ENCODE measurements at regions not wholly inside any gene's neighbourhood (a gene's known extent, or its start where the extent isn't known, plus 50 kb on each side); places are given as distances from the start of the nearest gene placed in this dataset.
"Not testable (repeated sequence)": the region's sequence is repeated elsewhere in the genome, so short reads cannot be mapped to it uniquely, and the experiment has no call there.

DNA sequence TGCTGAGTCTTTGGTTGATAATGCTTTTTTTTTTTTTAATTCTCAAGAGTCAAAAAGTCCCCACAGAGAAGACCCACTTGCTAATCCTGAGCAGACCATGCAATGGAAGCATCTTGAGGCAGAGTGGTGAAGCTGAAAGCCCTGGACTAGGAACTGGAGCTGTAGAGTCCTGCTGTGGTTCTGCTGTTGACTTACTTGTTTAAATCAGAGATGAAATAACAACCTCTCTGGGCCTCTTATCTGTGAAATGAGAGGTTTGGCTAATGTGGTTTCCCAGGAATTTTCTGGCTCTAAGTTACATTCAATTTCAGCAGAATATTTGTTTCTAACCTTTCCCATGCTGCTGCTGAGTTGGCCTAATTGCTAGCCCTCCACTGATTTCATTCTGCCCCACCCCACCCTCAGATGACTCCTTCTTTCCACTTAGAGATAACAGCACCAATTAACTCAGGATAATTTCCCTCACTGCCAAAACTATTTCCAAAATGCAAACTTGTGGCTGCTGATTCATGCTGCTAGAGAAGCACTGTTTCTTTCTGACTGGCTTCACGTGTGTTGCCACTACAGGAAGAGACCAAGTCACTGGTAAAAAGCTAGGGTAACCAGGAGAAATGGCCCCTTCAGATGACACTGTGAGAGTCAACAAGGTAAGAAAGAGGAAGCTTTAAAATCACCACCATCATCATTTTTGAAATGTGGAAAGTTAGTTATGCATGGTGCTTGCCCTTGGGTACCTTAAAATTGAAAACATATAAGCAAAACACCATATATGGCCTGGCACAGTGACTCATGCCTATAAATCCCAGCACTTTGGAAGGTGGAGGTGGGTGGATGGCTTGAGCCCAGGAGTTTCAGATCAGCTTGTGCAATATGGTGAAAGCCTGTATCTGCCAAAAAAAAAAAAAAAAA is 326.4 kb downstream of the DCHS2 start:
- DNase-seq, result no peak

DNA sequence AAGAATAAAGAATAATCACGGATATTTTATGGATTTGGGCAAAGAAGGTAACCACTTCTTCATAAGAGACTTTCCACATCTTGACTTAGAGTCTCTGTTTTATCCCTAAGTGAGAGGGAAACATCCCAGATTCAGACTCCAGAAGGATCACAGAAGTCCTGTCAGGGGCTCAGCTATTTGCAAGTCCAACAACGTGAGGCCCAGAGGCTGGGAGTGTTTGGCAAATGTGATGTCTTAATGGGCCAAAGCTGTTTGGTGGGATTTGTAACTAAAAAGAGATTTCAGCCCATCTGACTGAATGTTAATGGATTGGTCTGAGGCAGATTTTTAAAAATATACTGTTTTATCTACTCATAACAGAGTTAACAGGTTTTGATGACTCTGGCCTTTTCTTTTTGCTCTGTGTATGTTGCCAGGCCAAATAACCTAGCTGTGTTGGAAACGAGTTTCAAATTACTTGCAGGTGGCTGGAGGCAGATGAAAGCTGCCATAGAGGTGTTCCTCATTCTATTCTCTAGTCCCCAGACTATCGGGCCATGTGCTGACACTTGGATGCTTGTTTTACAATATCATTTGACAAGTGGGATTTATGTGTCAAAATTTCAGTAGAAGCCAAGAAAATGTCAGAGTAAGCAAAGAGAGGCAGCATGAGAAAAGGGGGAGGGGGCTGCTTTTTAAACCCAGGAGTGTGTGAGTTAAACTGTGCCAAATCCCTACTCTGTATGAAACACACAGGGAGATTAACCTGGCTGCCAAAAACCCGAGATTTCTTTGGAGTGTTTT is 330.9 kb downstream of the DCHS2 start:
- no peak for DNase-seq

DNA sequence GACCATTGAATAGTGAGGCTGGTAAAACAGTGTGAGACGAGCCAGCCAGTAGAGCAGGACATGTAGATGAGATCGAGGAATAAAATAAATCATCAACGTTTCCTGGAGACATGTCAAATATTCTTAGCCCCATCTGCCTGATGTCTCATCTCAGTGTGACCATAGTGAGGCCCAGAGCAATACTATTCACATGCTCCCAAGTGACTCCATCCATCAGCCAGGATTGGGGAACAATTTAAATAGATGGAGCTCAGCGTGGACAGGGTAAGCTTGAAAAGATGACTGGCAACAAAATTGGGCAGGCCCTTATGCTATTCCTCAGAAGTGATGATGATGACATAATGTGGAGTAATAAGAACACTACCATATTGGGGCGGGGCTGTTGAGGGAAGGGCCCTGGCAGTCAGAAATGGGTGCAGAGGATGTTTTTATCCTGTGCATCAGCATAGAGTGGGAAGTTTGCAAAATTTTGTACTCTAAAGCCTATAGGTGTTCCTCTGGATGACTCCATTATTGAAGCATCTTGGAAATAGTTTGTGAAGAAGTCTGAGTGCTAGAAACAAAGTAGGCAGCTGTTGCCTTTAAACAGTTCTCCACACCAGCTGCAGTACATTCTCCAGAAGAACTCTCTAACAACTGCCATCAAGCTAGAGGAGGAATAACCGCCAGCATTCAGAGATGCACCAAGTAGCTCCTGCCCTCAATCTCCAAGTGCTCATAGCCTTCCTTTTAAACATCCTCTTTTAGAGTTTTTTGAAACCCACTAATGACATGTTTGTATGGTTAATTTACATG is 333.0 kb downstream of the DCHS2 start:
- DNase-seq, result no peak

DNA sequence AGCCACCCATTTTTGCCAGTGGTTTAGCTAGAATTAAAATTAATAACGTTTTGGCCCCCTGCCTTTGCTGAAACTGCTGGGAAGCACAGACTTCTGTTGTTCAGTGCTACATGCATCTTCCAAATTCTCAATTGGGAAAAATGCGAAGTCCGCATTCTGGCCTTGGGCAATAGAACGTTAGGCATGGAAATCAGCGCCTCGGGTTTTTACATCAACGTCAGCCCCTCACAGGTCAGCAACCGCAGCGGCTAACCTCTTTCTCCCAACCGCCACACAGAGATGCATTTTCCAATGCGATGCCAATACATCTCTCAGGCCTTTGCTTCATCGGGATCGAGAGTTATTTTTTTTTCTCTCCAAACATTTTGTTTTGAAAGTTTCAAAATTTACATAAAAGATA is 339.1 kb downstream of the DCHS2 start:
- no peak for DNase-seq

DNA sequence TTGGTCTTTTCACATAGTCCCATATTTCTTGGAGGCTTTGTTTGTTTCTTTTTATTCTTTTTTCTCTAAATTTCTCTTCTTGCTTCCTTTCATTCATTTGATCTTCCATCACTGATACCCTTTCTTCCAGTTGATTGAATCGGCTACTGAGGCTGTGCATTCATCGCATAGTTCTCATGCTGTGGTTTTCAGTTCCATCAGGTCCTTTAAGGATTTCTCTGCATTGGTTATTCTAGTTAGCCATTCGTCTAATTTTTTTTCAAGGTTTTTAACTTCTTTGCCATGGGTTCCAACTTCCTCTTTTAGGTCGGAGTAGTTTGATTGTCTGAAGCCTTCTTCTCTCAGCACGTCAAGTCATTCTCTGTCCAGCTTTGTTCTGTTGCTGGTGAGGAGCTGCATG is 342.4 kb downstream of the DCHS2 start:
- not testable (repeated sequence) for DNase-seq

DNA sequence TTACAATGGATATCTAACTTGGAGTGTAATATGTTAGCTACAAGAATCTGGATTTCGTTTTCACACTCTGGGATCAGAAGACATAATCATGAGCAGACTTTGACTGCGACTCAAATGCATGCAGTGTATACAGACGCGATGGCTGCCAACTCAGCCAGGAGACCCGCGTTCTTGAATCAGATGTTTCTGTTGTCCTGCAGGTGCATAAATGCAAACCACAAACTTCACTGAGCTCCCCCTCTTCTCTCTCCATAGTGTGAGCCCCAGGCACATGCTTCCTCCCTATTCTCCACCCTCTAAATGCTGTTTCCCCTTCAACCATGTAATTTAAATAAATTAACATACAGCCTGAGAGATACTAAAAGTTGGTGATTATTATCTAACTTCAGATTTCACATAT is 347.9 kb downstream of the DCHS2 start:
- DNase-seq, result no peak

DNA sequence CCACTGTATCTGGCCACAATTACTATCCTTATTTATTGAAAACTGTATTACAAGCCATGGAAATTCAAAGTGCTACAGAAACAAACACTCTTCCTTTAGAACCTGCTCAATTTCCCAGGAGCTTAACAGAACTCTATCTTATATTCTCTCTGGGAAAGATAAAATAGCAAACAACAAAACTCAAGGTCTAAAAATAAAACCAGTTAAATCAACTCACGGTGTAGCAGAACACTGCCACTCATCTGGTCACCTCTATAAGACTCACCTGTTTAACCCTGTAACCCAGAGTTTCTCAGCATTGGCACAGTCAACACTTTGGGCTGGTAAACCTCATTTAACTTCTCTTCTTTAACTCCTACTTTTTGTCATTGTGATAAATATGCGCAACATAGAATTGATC is 348.9 kb downstream of the DCHS2 start:
- DNase-seq, result no peak

DNA sequence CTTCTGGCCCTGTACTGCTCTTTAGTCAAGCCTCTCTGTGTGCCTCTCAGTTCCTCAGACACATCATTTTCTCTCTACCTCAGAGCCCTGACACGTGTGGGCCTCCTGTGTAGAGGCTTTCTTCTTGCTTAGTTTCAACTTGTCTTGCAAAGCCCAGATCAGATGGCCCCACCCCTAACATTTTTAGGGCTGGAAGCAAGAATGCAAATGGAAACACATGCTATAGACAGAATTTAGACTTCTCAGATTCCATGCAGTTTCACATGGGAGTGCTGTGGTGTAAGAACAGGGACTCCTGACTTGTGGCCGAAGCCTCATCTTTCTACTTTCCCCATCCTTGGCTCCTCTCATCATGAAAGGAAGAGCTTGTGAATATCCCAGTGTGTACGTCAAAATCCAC is 350.7 kb downstream of the DCHS2 start:
- no peak for DNase-seq

DNA sequence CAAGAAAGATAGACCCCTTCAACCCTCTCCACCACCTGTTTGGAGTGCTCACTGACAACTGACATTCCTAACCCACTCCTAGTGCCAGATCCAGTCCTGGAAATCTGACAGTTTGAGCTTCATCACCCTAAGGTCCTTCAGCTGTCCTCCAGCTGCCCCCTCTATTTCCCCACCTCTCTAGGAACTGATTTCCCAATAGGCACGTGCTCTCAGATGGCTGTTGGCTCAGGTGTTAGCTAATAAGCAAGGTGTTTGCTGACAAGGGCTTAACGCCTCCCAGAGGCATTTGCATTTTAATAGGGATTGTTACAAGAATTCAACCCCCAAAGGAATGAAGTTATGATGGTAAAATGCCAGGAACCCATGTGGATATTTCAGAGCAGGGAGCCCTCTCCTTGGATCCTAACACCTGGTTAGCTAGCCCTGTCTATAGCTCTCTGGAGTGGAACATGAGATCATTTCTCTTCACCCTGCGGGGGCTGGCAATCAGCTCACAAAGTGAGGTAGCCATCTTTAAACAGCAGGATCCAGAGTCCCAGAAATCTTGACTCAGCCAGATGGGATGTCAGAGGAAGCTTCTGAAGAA is 348.5 kb upstream of the SFRP2 start:
- DNase-seq, result no peak

DNA sequence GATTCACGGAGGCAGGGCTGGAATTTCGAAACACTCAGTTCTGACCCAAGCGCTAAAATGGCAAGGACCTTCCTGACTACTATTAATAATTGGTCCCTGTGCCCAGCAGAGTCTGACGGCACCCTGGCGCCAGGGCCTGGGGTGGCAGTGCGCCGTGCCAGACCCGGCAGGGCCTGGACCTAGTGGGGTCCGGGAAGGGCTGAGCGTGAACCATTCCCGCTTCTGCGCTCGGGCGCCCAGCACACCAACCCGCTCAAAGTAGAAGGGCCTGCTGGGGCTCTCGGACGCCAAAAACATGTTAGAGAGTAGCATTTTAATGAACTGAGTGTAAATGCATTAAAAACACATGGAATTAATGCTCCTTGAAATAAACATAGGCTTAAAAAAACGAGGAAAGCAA is 346.7 kb upstream of the SFRP2 start:
- DNase-seq, result no peak

DNA sequence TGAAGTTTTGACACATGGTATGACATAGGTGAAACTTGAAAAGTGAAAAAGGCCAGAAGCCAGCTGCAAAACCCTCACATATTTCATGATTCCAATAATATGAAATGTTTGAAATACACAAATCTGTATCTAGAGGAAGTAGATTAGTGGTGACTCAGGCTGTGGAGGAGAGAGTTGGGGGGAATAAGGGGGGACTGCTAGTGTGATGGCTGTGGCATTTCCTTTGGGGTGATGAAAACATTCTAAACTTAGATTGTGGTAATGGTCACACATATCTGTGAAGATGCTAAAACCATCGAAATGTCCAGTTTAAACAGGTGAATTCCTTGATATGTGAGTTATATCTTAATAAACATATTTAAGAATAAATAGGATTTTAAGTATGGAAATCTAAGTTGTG is 343.5 kb upstream of the SFRP2 start:
- no peak for DNase-seq

DNA sequence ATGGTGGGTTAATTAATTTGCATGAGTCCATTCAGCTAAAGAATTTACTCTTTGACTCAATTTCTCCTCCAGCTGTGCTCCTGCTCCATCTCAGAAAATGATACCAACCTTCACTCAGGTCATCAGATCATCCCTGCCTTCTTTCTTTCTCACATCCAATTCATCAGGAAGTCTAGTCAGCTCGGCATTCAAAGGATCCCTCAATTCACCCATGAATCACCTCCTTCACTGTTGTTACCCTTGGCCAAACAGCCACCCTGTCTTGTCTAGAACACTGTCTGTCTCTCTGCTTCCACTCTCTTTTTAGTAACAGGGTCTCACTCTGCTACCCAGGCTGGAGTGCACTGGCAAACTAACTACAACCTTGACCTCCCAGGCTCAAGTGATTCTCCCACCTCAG is 337.4 kb upstream of the SFRP2 start:
- DNase-seq, result no peak

DNA sequence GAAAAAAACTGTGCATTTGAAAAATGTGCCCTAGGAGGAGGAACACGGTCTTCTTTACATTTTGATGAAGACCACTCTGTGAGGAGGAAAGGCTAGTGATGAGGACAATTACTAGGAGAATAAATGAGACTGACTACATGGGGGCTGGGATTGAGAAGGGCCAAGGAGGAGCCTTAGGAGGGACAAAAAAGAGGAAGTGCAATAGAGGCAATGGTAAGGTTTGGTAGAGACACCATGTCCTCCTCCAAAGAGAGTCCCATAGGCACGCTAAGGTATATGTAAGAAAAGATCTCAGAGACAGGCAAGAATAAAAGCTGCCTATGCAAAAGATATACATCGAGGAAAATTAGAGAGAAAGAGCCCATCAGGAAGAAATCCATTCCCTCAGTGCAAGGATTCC is 336.5 kb upstream of the SFRP2 start:
- no peak for DNase-seq

DNA sequence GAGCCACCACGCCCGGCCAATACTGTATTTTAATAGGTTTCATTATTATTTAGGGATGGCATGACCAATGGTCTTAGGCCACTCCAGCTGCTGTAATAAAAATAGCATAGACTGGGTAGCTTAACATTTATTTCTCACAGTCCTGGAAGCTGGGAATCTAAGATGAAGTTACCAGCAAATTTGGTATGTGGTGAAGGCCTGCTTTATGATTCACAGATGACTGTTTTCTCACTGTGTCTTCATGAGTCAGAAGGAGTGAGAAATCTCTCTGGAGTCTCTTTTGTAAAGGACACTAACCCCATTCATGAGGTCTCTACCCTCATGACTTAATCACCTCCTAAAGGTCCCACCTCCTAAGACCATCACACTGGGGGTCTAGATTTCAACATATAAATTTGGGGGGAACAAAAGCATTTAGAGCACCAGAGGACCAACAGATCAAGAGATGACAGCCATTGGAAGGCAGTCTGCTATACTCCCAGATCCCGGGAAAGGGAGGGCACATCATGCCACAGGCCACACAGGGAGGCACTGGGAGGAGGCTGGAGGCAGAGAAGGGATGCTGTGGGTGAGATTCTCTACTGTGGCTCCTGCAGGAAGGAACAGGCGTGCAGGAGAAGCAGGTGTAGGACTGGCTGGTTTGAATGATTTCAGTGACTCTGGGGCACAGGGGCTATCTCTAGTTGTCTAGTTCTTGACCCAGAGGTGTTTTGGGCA is 335.8 kb upstream of the SFRP2 start:
- no peak for DNase-seq

DNA sequence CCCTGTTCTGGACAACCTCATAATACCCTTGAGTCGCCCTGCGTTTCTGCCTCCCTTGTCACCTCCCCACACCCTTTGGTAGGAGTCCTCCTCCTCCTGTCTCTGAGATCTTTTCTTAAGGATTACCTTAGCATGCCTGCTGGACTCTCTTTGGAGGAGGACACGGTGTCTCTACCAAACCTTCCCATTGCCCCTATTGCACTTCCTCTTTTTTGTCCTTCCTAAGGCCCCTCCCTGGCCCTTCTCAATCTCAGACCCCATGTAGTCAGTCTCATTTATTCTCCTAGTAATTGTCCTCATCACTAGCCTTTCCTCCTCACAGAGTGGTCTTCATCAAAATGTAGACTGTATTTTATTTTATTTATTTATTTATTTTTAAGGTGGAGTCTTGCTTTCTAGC is 335.0 kb upstream of the SFRP2 start:
- no peak for DNase-seq

DNA sequence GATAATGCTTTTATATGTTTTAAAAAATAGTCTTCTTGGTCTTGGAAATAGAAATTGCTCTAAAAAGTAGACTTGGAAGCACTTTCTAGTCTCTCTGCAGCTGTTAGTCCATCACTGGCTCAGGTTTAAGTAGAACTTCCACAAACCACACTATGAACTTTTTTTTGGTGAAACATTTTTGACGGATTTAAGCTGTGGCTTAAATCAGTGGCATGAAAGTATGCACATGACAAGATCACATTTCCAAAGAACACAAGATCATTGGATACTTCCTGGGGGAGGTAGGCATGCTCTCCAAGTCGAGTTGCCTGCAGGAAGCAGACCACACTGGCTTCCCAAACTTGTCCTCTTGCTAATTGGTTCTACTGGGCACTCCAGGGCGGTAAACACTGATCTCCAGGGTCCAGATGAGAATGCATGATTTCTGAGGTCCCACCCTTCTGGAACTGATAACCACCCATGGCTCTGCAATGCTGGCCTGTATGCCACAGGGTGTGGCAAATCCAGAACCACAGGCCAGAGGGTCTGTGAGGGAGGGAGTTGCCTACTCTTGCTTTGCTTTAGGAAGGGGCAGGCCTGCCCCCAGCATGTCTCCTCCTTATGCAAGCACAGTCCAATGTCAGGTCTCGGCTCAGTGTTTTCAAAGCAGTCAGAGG is 331.9 kb upstream of the SFRP2 start:
- DNase-seq, result no peak

DNA sequence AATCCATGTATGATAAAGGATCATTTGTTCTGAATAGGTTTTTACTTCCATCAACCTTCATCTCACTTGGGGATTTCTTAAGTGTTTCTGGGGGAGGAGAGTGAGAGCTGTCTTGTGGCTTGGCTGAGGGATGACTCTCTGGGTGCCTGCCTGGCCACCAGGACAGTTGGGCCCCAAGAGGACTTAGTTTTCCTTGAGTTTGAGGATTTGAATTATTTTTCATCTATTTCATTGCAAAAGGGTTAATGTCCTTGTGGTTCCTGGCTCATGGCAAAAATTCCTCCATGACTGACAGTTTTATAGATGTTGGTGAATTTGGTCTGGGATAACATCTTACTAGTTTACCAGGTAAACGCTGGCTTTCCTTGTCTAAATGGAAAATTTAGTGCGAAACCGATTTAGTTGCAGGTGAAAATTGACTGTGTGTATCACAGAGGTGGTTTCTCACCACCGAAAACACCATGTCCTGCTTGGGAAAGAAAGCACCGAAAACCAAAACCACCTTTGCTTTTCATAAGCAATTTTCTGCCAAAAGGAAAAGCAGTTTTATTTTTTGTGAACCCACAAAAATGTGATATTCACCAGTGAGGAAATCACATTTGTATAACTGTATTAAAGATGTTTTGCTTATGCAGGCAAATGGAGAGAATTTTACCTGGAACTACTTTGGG is 331.3 kb upstream of the SFRP2 start:
- DNase-seq, result no peak

DNA sequence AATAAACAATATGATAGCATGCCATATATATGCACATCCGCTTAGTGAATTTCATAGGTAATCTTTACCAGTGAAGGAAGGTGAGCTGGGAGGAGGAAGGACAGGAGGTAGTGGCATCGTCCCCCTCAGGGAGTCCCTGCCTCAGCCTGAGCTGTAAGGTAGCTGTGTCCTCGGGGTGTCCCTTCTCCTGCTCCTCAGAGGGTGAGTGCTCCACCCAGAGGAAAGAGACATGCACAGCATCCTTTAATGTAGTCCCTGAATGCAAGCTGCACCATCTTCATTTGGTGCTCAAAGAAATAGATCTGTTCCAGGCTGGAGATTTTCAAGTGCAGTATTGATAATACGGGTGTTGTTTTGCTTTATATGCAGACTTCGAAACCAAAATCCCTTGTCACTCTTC is 330.4 kb upstream of the SFRP2 start:
- no peak for DNase-seq

DNA sequence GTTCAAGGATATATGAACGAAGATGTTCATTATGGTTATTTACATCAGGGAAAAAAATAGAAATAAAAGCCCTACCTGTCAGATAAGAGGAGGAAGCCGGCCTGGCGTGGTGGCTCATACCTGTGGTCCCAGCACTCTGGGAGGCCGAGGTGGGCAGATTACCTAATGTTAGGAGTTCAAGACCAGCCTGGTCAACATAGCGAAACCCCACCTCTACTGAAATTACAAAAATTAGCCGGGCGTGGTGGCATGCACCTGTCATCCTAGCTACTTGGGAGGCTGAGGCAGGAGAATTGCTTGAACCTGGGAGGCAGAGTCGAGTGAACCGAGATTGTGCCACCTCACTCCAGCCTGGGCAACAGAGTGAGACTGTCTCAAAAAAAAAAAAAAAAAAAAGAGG is 328.8 kb upstream of the SFRP2 start:
- not testable (repeated sequence) for DNase-seq

DNA sequence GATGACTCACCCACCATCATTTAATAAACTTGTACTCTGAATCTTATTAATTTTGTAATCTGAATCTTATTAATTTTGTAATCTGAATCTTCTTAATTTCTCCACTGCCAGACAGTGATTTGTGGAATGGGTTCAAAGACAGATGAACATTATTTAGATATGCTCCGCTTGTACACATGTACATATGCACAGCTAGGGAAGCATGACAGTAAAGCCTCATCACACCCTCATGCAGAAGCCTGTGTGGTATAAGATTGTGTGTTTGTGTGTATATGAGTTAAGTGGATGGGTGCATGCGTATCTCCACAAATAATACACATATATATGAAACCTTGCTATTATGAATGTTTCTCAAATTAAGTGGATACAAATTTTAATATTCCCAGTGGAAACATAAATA is 318.5 kb upstream of the SFRP2 start:
- no peak for DNase-seq

DNA sequence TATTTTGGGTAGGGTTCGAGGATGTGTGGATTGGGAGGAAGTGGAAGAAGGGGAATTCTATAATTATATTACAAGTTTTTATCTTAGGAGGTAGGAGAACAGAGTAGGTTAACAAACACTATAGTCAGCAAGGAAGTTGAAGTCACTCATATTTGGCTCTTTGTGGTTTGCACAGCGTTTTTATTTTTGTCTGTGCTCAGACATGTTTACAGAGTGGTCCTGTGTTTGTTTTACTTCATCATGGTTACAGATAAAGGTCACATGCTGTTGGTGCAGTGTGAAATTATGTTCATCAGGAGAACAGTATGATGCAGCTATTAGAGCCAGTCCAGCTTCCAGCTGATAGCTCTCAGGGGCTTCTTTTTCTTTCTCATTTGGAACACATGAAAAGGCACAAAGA is 299.9 kb upstream of the SFRP2 start:
- DNase-seq, result no peak
